MG63 (cell line): ENCODE measurements at regions not wholly inside any gene's neighbourhood (a gene's known extent, or its start where the extent isn't known, plus 50 kb on each side); places are given as distances from the start of the nearest gene placed in this dataset.

Experiments
- DNase-seq: peaks from one replicate; pipeline ENCODE4 v3.0.0-alpha.2; 2020
- H3K27me3 ChIP-seq: fragments of 250-450 bp; sonication (Bioruptor Pico); 2 replicates; pipeline ENCODE4 v1.5.1; 2020; ENCODE audit warnings: mild to moderate bottlenecking, moderate library complexity
- H3K36me3 ChIP-seq: fragments of 250-450 bp; sonication (Bioruptor Pico); 2 replicates; pipeline ENCODE4 v1.5.1; 2020; ENCODE audit warnings: mild to moderate bottlenecking, moderate library complexity
- H3K4me3 ChIP-seq: fragments of 250-450 bp; sonication (Bioruptor Pico); 2 replicates; pipeline ENCODE4 v1.5.1; 2020; ENCODE audit warnings: mild to moderate bottlenecking, moderate library complexity
- H3K9me3 ChIP-seq: fragments of 250-450 bp; sonication (Bioruptor Pico); 2 replicates; pipeline ENCODE4 v1.5.1; 2020; ENCODE audit warnings: mild to moderate bottlenecking, moderate library complexity

- Histone ChIP-seq H3K27me3 (no peaks in the 10 kb centered on the region), H3K36me3 (no peaks in the 10 kb centered on the region), H3K4me3 (no peak overlapping the region), H3K9me3 (no peaks in the 10 kb centered on the region)
- no peak for DNase-seq
Observed at GRCh38 chr3:109920749-109921148, 583.4 kb upstream of the DPPA4 start.

- Histone ChIP-seq H3K4me3 (no peak overlapping the region), H3K9me3 (no peaks in the 10 kb centered on the region), H3K36me3 (no peaks in the 10 kb centered on the region), H3K27me3 (no peaks in the 10 kb centered on the region)
- DNase-seq, result no peak
Observed at GRCh38 chr3:109921509-109921908, 584.2 kb upstream of the DPPA4 start.

DNA sequence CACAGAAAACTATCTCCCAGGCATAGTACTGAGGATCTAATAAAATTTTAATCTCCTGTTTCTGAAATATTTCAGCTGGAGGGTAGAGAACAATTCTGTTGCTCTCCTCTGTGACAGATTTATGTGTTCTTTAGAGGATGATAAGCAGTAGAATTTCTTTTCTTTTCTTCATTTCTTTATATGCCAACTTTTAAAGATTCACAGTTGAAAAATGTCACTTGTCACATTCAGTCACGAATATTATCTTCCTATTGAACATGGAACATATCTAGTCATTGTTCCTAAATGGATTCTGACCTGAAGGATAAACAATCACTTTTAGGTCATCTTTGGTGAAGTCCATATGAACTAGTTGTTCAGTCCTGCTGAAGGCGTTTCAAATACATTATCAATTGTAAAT lies 585.5 kb upstream of the DPPA4 start:
- Histone ChIP-seq H3K9me3 (no peaks in the 10 kb centered on the region), H3K4me3 (no peak overlapping the region), H3K36me3 (no peaks in the 10 kb centered on the region), H3K27me3 (no peaks in the 10 kb centered on the region)
- no peak for DNase-seq

DNA sequence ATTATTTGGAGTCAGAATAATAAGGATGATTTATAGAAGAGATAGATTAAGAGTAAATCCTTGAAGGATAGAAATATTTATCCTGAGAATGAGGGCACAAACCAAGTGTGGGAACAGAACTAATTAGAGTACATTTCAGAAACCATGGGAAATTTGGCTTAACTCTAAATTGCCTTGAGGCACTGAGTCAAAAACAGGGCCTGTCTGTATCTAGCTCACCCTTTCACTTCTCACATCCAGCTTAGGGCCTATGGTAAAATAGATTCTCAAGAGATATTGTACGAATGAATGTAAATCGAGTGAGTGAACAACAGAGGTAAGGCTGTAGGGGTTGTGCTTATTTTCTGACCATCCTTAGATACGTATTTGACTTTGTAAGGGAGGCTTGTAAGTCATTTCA lies 586.1 kb upstream of the DPPA4 start:
- H3K36me3 ChIP-seq, result no peaks in the 10 kb centered on the region
- H3K27me3 ChIP-seq, result no peaks in the 10 kb centered on the region
- no peak overlapping the region for H3K4me3 ChIP-seq
- H3K9me3 ChIP-seq, result no peaks in the 10 kb centered on the region
- DNase-seq, result no peak

DNA sequence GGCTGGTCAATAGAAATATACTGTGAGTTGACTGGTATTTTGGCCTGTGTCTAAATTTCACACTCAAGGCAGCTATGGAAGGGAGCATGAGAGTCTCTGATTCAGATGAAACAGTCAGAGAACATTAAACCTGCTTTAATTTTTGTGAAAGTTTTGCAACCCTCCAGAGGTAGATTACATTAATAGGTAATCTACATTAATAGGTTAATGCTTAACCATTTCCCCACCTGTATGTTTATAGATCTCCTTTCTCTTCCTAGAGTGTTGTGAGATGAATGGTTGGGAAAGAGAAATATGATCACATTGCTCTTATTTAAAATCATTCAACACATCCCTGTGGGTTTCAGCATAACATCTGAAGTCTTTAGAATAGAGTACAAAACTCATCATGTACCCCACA lies 586.9 kb upstream of the DPPA4 start:
- DNase-seq, result no peak
- H3K27me3 ChIP-seq, result no peaks in the 10 kb centered on the region
- no peaks in the 10 kb centered on the region for H3K9me3 ChIP-seq

DNA sequence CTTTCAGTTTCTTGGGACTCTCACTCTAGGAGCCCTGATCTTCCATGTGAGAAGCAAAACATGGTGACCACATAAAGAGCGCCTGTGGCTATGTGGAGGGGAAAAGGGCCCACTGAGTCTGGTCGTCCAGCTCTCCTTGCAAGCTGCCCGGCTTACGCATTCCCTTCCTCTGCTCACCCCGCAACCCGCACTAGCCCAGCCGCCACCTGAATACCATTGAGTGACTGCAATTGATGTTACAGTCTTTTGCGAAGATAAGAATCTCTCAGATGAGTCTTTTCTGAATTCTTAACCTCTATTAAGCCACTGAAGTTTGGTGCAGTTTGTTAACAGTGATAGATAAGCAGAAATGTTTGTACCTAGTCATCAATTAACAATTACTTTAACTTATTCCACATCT lies 589.0 kb upstream of the DPPA4 start:
- Histone ChIP-seq H3K27me3 (no peaks in the 10 kb centered on the region), H3K36me3 (no peaks in the 10 kb centered on the region)
- no peak for DNase-seq

More for the DNA sequence above, 586.9 kb upstream of the DPPA4 start:
- Histone ChIP-seq H3K36me3 (no peaks in the 10 kb centered on the region), H3K4me3 (no peak overlapping the region)

GRCh38 chr3:109927161-109927560 lies 589.8 kb upstream of the DPPA4 start:
- H3K36me3 ChIP-seq, result no peaks in the 10 kb centered on the region
- peak; percentile 75 for DNase-seq
- H3K9me3 ChIP-seq, result no peaks in the 10 kb centered on the region; the same call in 1 of the 2 replicates
- no peak overlapping the region for H3K4me3 ChIP-seq
- no peaks in the 10 kb centered on the region for H3K27me3 ChIP-seq

More for the DNA sequence above, 589.0 kb upstream of the DPPA4 start:
- H3K4me3 ChIP-seq, result no peak overlapping the region
- H3K9me3 ChIP-seq, result no peaks in the 10 kb centered on the region

DNA sequence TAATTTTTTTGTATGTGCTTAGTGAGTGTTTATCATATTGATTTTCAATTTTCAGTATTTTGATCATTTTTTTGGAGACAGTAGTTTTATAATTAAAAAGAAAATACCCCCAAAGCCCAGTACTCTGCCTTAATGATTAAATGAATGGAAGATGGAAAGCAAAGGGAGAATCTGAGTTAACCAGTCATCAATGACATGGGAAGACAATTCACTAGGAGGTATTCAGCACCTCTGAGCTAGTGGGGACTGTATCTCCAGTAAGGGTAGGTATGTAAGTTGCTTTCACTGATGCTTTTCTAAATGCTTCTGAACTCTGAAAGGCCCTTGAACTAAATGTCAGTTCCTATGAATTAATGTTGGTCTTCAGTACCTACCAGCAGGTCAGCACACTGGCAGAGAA lies 590.4 kb upstream of the DPPA4 start:
- H3K4me3 ChIP-seq, result no peak overlapping the region
- DNase-seq, result no peak

GRCh38 chr3:109930582-109930981 lies 593.2 kb upstream of the DPPA4 start:
- Histone ChIP-seq H3K9me3 (no peaks in the 10 kb centered on the region; the same call in 1 of the 2 replicates), H3K4me3 (no peak overlapping the region), H3K36me3 (no peaks in the 10 kb centered on the region), H3K27me3 (no peaks in the 10 kb centered on the region)
- DNase-seq, result no peak

More for the DNA sequence above, 590.4 kb upstream of the DPPA4 start:
- H3K9me3 ChIP-seq, result no peaks in the 10 kb centered on the region; the same call in 1 of the 2 replicates
- no peaks in the 10 kb centered on the region for H3K27me3 ChIP-seq
- H3K36me3 ChIP-seq, result no peaks in the 10 kb centered on the region

DNA sequence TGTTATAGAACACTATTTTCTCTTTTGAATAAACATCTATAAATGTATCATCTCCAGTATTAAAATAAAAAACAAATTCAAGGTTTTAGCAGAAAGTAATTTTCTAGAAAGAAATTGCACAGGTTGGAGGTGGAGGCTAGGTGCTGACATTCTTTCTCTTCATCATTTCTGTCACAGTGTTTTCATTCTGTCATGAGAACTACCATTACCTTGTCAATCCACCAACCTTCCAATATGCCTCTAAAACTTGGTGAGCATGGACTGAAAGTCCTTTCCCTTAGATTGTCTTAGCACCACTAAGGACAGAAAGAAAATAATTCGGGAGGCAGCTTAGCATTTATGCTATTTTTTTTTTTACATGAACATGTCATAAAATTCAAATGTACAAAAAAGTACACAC lies 596.2 kb upstream of the DPPA4 start:
- Histone ChIP-seq H3K9me3 (no peaks in the 10 kb centered on the region; the same call in 1 of the 2 replicates), H3K4me3 (no peak overlapping the region), H3K36me3 (no peaks in the 10 kb centered on the region), H3K27me3 (no peaks in the 10 kb centered on the region)
- no peak for DNase-seq

DNA sequence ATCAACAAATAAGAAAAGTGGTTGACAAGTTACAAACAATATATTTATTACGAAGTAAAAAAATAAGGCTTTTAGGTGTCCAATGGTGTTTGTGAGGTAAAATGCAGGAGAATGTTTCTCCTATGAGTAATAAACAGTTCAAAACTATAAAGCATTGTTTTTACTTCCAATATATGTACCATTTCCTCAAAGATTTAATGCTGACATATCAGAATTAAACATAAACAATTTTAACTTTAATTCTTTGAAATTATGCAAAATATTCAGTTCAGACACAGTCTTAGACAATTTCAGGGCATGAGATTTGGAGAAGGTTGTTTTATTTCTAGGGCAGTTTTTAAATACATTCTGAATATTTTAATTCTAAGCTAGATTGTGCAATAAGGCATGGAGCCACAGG lies 602.5 kb upstream of the DPPA4 start:
- no peak for DNase-seq
- Histone ChIP-seq H3K27me3 (no peaks in the 10 kb centered on the region), H3K36me3 (no peaks in the 10 kb centered on the region), H3K4me3 (no peak overlapping the region), H3K9me3 (no peaks in the 10 kb centered on the region)

GRCh38 chr3:109943181-109943580 lies 605.8 kb upstream of the DPPA4 start:
- peaks cover 1% of the 10 kb centered on the region; the same call in 1 of the 2 replicates for H3K9me3 ChIP-seq
- no peak overlapping the region for H3K4me3 ChIP-seq
- H3K36me3 ChIP-seq, result no peaks in the 10 kb centered on the region
- H3K27me3 ChIP-seq, result no peaks in the 10 kb centered on the region
- DNase-seq, result no peak

GRCh38 chr3:109944836-109945235 lies 607.5 kb upstream of the DPPA4 start:
- H3K4me3 ChIP-seq, result no peak overlapping the region
- H3K27me3 ChIP-seq, result no peaks in the 10 kb centered on the region
- peaks cover 1% of the 10 kb centered on the region; the same call in 1 of the 2 replicates for H3K9me3 ChIP-seq
- DNase-seq, result no peak
- H3K36me3 ChIP-seq, result no peaks in the 10 kb centered on the region

DNA sequence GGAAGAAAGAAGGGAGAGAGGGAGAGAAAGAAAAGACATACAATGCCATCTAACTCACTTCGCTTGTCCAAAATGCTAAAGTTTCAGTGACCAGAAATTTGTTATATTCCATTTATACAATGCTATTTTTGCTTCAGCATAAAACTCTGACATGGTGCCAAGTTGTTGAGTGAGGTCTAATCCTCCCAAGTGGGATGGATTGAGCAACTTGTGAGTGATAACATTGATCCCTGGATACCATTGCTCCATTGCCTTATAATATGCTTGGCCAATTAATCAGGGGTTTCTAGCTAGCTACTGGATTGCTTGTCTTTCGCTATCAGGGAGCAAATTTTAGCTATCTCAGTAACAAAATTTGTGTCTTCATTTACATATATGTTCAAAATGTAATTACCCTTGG lies 615.6 kb upstream of the DPPA4 start:
- Histone ChIP-seq H3K27me3 (no peaks in the 10 kb centered on the region), H3K9me3 (0 out of 2 replicates have a peak, but pooled peaks cover 2% of the 10 kb centered on the region), H3K4me3 (no peak overlapping the region), H3K36me3 (no peaks in the 10 kb centered on the region)
- DNase-seq, result no peak

GRCh38 chr3:109963831-109964230 lies 626.5 kb upstream of the DPPA4 start:
- H3K27me3 ChIP-seq, result no peaks in the 10 kb centered on the region
- no peaks in the 10 kb centered on the region for H3K9me3 ChIP-seq
- no peak overlapping the region for H3K4me3 ChIP-seq
- no peak for DNase-seq
- H3K36me3 ChIP-seq, result no peaks in the 10 kb centered on the region

DNA sequence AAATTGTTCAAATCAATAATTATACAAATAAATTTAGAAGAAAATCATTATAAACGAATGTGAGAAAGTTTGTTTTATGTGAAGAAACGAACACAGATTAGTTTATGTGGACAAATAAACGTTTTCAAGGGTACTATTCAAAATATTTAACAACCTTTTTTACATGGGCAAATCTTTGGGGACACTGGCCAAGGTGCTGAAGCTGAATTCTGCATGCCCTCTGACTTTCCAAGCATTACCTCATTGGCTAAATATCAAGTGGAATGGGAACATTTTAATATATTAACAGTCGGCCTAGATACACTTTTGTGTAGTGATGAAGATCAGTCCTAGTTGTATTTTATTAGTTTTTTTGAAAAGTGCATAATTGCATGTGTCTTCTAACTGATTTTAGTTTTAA lies 636.4 kb upstream of the DPPA4 start:
- DNase-seq, result no peak
- Histone ChIP-seq H3K36me3 (no peaks in the 10 kb centered on the region), H3K4me3 (no peak overlapping the region), H3K27me3 (no peaks in the 10 kb centered on the region), H3K9me3 (peaks cover 2% of the 10 kb centered on the region; the same call in 1 of the 2 replicates)

- no peaks in the 10 kb centered on the region for H3K27me3 ChIP-seq
- H3K4me3 ChIP-seq, result no peak overlapping the region
- peaks cover 2% of the 10 kb centered on the region; the same call in 1 of the 2 replicates for H3K9me3 ChIP-seq
- no peak for DNase-seq
- no peaks in the 10 kb centered on the region for H3K36me3 ChIP-seq
Observed at GRCh38 chr3:109977897-109978296, 640.6 kb upstream of the DPPA4 start.

DNA sequence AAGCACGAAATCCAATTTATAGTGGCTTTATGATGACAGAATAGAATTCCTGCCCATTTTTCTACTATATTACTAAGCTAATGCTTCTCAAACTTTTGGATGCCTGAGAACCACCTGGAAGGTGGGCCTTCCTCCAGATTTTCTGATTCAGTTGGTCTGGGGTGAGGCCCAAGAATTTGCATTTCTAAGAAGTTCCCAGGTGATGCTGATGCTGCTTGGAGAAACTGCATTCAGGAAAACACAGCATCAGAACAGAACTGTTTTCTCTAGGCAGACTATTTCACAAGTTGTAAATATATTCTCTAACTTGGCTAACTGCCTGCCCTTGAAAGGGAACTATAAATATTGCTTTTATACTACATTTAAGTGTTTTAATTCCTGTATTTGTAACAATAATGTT lies 644.9 kb upstream of the DPPA4 start:
- Histone ChIP-seq H3K27me3 (no peaks in the 10 kb centered on the region), H3K36me3 (no peaks in the 10 kb centered on the region), H3K9me3 (no peaks in the 10 kb centered on the region), H3K4me3 (no peak overlapping the region)
- DNase-seq, result no peak

DNA sequence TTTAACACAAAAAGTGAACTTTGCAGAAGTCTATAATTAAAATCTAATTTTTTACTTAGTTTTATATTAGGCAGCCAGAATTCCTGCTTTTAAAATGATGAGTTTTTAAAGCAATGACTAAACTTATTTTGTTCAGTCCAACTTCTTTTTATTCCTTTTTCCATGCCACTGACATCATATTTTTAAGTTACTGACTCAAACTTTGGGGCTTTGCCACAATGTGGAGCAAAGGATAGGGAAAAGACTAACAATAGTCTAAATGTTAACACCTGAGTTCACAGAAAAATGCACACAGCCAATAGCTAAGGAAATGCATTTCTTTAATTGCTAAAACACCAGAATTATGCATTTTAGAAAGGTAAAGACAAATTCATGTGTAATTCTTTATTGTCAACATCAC lies 647.6 kb upstream of the DPPA4 start:
- no peaks in the 10 kb centered on the region for H3K27me3 ChIP-seq
- no peak for DNase-seq

More for the DNA sequence above, 647.6 kb upstream of the DPPA4 start:
- no peaks in the 10 kb centered on the region for H3K9me3 ChIP-seq
- no peaks in the 10 kb centered on the region for H3K36me3 ChIP-seq
- H3K4me3 ChIP-seq, result no peak overlapping the region
